ENCODE measurements at regions not wholly inside any gene's neighbourhood (a gene's known extent, or its start where the extent isn't known, plus 50 kb on each side); places are given as distances from the start of the nearest gene placed in this dataset.

DNA sequence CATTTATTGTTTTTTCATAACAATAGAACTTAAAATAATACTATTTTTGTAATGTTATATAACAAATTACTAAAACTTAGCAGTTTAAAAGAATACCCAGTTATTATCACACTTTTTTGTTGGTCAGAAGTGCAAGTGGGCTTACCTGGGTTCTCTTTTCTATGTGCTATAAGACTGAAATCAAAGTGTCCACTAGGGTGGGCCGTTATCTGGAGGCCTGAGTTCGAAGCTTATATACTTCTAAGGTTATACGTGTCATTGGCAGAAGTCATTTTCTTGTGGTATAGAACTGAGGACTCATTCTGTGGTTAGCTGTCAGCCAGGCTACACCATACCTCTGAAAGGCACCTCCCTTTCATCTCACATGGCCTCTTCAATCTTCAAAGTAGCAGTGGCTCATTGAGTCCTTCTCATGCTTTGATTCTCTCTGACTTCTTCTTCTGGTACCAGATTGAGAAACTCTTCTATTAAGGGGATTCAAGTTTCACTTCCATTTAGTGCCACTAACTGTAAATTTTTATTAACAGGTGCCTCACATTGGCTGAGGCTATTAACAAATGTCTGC, 414.3 kb downstream of the AMY1C start:
- TF ChIP-seq, protein P1, sequence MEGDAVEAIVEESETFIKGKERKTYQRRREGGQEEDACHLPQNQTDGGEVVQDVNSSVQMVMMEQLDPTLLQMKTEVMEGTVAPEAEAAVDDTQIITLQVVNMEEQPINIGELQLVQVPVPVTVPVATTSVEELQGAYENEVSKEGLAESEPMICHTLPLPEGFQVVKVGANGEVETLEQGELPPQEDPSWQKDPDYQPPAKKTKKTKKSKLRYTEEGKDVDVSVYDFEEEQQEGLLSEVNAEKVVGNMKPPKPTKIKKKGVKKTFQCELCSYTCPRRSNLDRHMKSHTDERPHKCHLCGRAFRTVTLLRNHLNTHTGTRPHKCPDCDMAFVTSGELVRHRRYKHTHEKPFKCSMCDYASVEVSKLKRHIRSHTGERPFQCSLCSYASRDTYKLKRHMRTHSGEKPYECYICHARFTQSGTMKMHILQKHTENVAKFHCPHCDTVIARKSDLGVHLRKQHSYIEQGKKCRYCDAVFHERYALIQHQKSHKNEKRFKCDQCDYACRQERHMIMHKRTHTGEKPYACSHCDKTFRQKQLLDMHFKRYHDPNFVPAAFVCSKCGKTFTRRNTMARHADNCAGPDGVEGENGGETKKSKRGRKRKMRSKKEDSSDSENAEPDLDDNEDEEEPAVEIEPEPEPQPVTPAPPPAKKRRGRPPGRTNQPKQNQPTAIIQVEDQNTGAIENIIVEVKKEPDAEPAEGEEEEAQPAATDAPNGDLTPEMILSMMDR (IDR thresholded peaks at IDR 0.05; ENCODE audit: borderline replicate concordance, extremely low read depth, low read length, poor library complexity, severe bottlenecking), result no peak
- no peak for TF ChIP-seq EZH2 (IDR thresholded peaks at IDR 0.05; ENCODE audit: borderline replicate concordance, low read depth, low read length, severe bottlenecking)
- H3K4me3 ChIP-seq (ENCODE audit: low read depth in 1 of 2, low read length in 2 of 2), result no peak overlapping the region
- H4K20me1 ChIP-seq (ENCODE audit: insufficient read depth, low read length), result no peaks in the 10 kb centered on the region
- peak; percentile 52; the same call in 1 of the 3 replicates for ATAC-seq (ENCODE audit: insufficient read depth, low read depth)
- no peaks in the 10 kb centered on the region for H3K36me3 ChIP-seq (ENCODE audit: insufficient read depth, low read length)
- no peak overlapping the region for H3K4me2 ChIP-seq (ENCODE audit: insufficient read depth, low read length)
- no peaks in the 10 kb centered on the region for H3K4me1 ChIP-seq (ENCODE audit: insufficient read depth, low read length)
- no peaks in the 10 kb centered on the region for H3K79me2 ChIP-seq (ENCODE audit: insufficient read depth, low read length)
- H2AFZ ChIP-seq (ENCODE audit: low read depth, low read length), result no peak overlapping the region
- H3K9me3 ChIP-seq (ENCODE audit: insufficient read depth, low read length, severe bottlenecking), result no peaks in the 10 kb centered on the region
- no peak overlapping the region for H3K27ac ChIP-seq (ENCODE audit: low read length)
- no peak for DNase-seq
- no peak overlapping the region for H3K9ac ChIP-seq (ENCODE audit: low read depth, low read length)
- H3K27me3 ChIP-seq (ENCODE audit: insufficient read depth, low read length, poor library complexity), result no peaks in the 10 kb centered on the region

DNA sequence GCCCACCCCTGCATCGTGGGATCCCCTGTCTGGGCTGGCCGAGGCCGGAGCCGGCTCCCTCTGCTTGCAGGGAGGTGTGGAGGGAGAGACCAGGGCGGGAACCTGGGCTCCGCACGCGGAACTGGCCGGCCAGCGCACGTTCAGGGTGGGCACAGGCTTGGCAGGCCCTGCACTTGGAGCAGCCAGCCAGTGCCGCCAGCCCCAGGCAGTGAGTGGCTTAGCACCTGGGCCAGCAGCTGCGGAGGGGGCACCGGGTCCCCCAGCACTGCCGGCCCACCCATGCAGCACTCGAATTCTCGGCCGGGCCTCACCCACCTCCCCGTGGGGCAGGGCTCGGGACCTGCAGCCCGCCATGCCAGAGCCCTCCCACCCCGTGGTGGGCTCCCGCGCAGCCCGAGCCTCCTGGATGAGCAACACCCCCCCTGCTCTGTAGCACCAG, 422.6 kb downstream of the AMY1C start:
- ATAC-seq (ENCODE audit: insufficient read depth, low read depth) (no peak), DNase-seq (no peak)
- no peak for TF ChIP-seq EZH2 (IDR thresholded peaks at IDR 0.05; ENCODE audit: borderline replicate concordance, low read depth, low read length, severe bottlenecking)
- TF ChIP-seq, protein P1 (IDR thresholded peaks at IDR 0.05; ENCODE audit: borderline replicate concordance, extremely low read depth, low read length, poor library complexity, severe bottlenecking), result no peak
- Histone ChIP-seq H3K36me3 (ENCODE audit: insufficient read depth, low read length) (no peaks in the 10 kb centered on the region), H3K27me3 (ENCODE audit: insufficient read depth, low read length, poor library complexity) (no peaks in the 10 kb centered on the region), H3K4me3 (ENCODE audit: low read depth in 1 of 2, low read length in 2 of 2) (no peak overlapping the region), H4K20me1 (ENCODE audit: insufficient read depth, low read length) (no peaks in the 10 kb centered on the region), H3K27ac (ENCODE audit: low read length) (no peak overlapping the region), H3K79me2 (ENCODE audit: insufficient read depth, low read length) (no peaks in the 10 kb centered on the region), H3K9me3 (ENCODE audit: insufficient read depth, low read length, severe bottlenecking) (no peaks in the 10 kb centered on the region), H3K4me2 (ENCODE audit: insufficient read depth, low read length) (no peak overlapping the region), H3K4me1 (ENCODE audit: insufficient read depth, low read length) (no peaks in the 10 kb centered on the region), H2AFZ (ENCODE audit: low read depth, low read length) (no peak overlapping the region), H3K9ac (ENCODE audit: low read depth, low read length) (no peak overlapping the region)

DNA sequence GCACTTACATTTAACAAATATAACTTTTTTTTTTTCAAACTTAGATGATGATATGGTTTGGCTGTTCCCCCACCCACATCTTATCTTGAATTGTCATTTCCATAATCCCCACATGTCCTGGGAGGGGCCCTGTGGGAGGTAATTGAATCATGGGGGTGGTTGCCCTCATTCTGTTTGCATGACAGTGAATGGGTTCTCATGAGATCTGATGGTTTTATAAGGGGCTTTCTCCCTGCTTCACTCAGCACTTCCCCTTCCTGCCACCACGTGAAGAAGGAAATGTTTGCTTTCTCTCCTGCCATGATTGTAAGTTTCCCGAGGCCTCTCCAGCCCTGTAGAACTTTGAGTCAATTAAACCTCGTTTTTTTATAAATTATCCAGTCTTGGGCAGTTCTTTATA, 432.6 kb downstream of the AMY1C start:
- no peak overlapping the region for H3K9ac ChIP-seq (ENCODE audit: low read depth, low read length)
- TF ChIP-seq, protein P1 (IDR thresholded peaks at IDR 0.05; ENCODE audit: borderline replicate concordance, extremely low read depth, low read length, poor library complexity, severe bottlenecking), result no peak
- TF ChIP-seq EZH2 (IDR thresholded peaks at IDR 0.05; ENCODE audit: borderline replicate concordance, low read depth, low read length, severe bottlenecking), result no peak
- no peaks in the 10 kb centered on the region for H4K20me1 ChIP-seq (ENCODE audit: insufficient read depth, low read length)
- no peak overlapping the region for H3K4me3 ChIP-seq (ENCODE audit: low read depth in 1 of 2, low read length in 2 of 2)
- no peaks in the 10 kb centered on the region for H3K27me3 ChIP-seq (ENCODE audit: insufficient read depth, low read length, poor library complexity)
- H3K9me3 ChIP-seq (ENCODE audit: insufficient read depth, low read length, severe bottlenecking), result no peaks in the 10 kb centered on the region
- H2AFZ ChIP-seq (ENCODE audit: low read depth, low read length), result no peak overlapping the region
- H3K27ac ChIP-seq (ENCODE audit: low read length), result no peak overlapping the region
- H3K79me2 ChIP-seq (ENCODE audit: insufficient read depth, low read length), result no peaks in the 10 kb centered on the region
- H3K4me1 ChIP-seq (ENCODE audit: insufficient read depth, low read length), result no peaks in the 10 kb centered on the region
- no peak overlapping the region for H3K4me2 ChIP-seq (ENCODE audit: insufficient read depth, low read length)
- ATAC-seq (ENCODE audit: insufficient read depth, low read depth) (no peak), DNase-seq (no peak)
- H3K36me3 ChIP-seq (ENCODE audit: insufficient read depth, low read length), result no peaks in the 10 kb centered on the region
